ENCODE measurements at regions not wholly inside any gene's neighbourhood (a gene's known extent, or its start where the extent isn't known, plus 50 kb on each side); places are given as distances from the start of the nearest gene placed in this dataset.
A peak's percentile ranks its signal among the peaks of the same experiment; 100 is the strongest.

DNA sequence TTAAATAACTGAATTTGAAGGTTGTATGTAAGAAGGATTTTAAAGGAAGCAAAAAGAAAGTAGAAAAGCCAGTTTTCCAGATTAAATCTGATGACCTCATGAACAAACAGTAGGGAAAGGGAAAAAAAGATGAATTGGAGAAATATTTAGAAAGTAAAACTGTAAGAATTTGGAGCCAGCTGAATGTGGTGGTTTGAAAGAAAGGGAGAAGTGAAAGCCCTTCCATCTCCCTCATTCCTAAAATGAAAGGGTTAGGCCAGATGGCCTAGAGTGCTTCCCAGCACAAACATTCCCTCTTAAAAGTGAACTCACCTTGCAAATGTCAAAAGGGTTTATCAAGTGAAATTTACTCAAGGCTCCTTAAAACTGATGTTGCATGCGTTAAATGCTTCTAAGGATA is 139.3 kb upstream of the COL21A1 start:
- no peak overlapping the region for H2BK5ac ChIP-seq (ENCODE audit: low read depth, low read length, poor library complexity)
- no peaks in the 10 kb centered on the region for H3K27me3 ChIP-seq (ENCODE audit: insufficient read depth, low read length)
- no peaks in the 10 kb centered on the region for H3K9me3 ChIP-seq (ENCODE audit: insufficient read depth, low read depth, low read length)
- H2BK12ac ChIP-seq (ENCODE audit: low read length), result no peak overlapping the region
- DNase-seq, result peak; percentile 58 to 89
- no peak overlapping the region for H4K12ac ChIP-seq (ENCODE audit: low read depth, low read length)
- WGBS (ENCODE audit: extremely low coverage, insufficient coverage, insufficient read length), result no CpG with 5 or more reads among the region's 1 CpG
- H3K4ac ChIP-seq (ENCODE audit: low read depth, low read length), result no peak overlapping the region
- H3K9ac ChIP-seq (ENCODE audit: low read length), result no peak overlapping the region
- H3K4me2 ChIP-seq (ENCODE audit: low read length), result no peak overlapping the region
- H2AFZ ChIP-seq (ENCODE audit: insufficient read depth, low read length, poor library complexity), result no peak overlapping the region
- H3K79me1 ChIP-seq (ENCODE audit: low read length), result peaks cover 13% of the 10 kb centered on the region
- peaks cover 12 to 13% of the 10 kb centered on the region in 2 experiments for H3K4me1 ChIP-seq (ENCODE audit: control insufficient read depth in 1 of 2, insufficient read depth in 2 of 2, low read length in 2 of 2)
- no peak overlapping the region for H3K18ac ChIP-seq (ENCODE audit: low read length)
- H3K27ac ChIP-seq (ENCODE audit: low read depth, low read length), result peak overlapping the region; percentile 52
- H2AK5ac ChIP-seq (ENCODE audit: low read length), result no peak overlapping the region
- no peaks in the 10 kb centered on the region for H3K36me3 ChIP-seq (ENCODE audit: control insufficient read depth in 1 of 2, insufficient read depth in 2 of 2, low read length in 2 of 2)
- H3K79me2 ChIP-seq (ENCODE audit: control insufficient read depth, insufficient read depth, low read length, poor library complexity), result peaks cover 2% of the 10 kb centered on the region
- H4K8ac ChIP-seq (ENCODE audit: low read depth, low read length), result no peak overlapping the region
- no peak overlapping the region for H3K4me3 ChIP-seq (ENCODE audit: low read depth, low read length)
- H2BK120ac ChIP-seq (ENCODE audit: insufficient read depth, low read length, poor library complexity), result no peak overlapping the region
- no peak overlapping the region for H3K14ac ChIP-seq (ENCODE audit: low read length)
- no peak overlapping the region for H4K91ac ChIP-seq (ENCODE audit: low read depth, low read length)
- no peak overlapping the region for H3K23ac ChIP-seq (ENCODE audit: low read length)

DNA sequence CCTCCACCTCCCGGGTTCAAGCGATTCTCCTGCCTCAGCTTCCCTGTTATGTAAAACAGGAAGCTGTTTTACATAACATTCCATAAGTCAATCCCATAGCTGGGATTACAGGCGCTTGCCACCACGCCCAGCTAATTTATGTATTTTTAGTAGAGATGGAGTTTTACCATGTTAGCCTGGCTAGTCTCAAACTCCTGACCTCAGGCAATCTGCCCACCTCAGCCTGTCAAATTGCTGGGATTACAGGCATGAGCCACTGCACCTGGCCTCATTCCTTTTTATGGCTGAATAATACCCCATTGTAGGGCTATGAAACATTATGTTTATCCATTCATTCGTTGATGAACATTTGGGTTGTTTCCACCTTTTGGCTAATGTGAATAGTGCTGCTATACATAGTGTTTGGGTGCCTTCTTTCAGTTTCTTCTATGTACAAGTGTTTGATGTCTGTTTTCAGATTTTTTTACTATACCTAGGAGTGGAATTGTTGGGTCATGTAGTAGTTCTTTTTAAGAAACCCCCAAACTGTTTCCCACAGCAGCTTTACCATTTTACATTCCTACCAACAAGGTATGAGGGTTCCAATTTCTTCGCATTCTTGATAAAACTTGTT is 138.7 kb upstream of the COL21A1 start:
- Histone ChIP-seq H4K8ac (ENCODE audit: low read depth, low read length) (no peak overlapping the region), H2AK5ac (ENCODE audit: low read length) (no peak overlapping the region), H3K14ac (ENCODE audit: low read length) (no peak overlapping the region), H2BK5ac (ENCODE audit: low read depth, low read length, poor library complexity) (peak overlapping the region; percentile 46), H2AFZ (ENCODE audit: insufficient read depth, low read length, poor library complexity) (no peak overlapping the region), H3K79me2 (ENCODE audit: control insufficient read depth, insufficient read depth, low read length, poor library complexity) (peaks cover 2% of the 10 kb centered on the region), H3K4me1 (ENCODE audit: control insufficient read depth in 1 of 2, insufficient read depth in 2 of 2, low read length in 2 of 2) (peaks cover 12 to 15% of the 10 kb centered on the region in 2 experiments), H3K36me3 (ENCODE audit: control insufficient read depth in 1 of 2, insufficient read depth in 2 of 2, low read length in 2 of 2) (no peaks in the 10 kb centered on the region), H3K23ac (ENCODE audit: low read length) (no peak overlapping the region), H3K4me3 (ENCODE audit: low read depth, low read length) (no peak overlapping the region), H3K9me3 (ENCODE audit: insufficient read depth, low read depth, low read length) (no peaks in the 10 kb centered on the region), H3K18ac (ENCODE audit: low read length) (no peak overlapping the region), H2BK120ac (ENCODE audit: insufficient read depth, low read length, poor library complexity) (peak overlapping the region; percentile 53), H3K27ac (ENCODE audit: low read depth, low read length) (peak overlapping the region; percentile 35), H4K91ac (ENCODE audit: low read depth, low read length) (peak overlapping the region; percentile 43), H3K4me2 (ENCODE audit: low read length) (no peak overlapping the region), H3K79me1 (ENCODE audit: low read length) (peaks cover 13% of the 10 kb centered on the region), H3K27me3 (ENCODE audit: insufficient read depth, low read length) (no peaks in the 10 kb centered on the region), H4K12ac (ENCODE audit: low read depth, low read length) (no peak overlapping the region), H3K9ac (ENCODE audit: low read length) (no peak overlapping the region), H2BK12ac (ENCODE audit: low read length) (peak overlapping the region; percentile 61), H3K4ac (ENCODE audit: low read depth, low read length) (no peak overlapping the region)
- peak; percentile 62 to 74 for DNase-seq
- WGBS (ENCODE audit: extremely low coverage, insufficient coverage, insufficient read length), result no CpG with 5 or more reads among the region's 6 CpGs

DNA sequence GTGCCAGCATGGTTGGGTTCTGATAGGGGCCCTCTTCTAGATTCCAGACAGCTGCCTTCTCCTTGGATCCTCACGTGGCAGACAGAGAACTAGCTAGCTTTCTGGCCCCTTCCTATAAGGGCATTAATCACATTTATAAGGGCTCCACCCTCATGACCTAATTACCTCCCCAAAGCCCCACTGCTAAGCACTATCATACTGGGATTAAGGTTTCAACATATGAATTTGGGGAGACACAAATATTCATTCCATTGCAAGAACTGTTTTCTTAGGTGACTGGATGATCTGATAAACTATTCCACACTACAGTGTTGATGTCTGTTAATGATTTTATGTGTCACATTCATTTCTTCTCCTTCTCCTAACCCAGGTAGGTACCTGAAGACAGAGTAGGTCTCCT is 135.8 kb upstream of the COL21A1 start:
- Histone ChIP-seq H2BK120ac (ENCODE audit: insufficient read depth, low read length, poor library complexity) (peak overlapping the region; percentile 59), H2BK5ac (ENCODE audit: low read depth, low read length, poor library complexity) (no peak overlapping the region), H4K91ac (ENCODE audit: low read depth, low read length) (no peak overlapping the region), H3K9me3 (ENCODE audit: insufficient read depth, low read depth, low read length) (no peaks in the 10 kb centered on the region), H3K4me1 (ENCODE audit: control insufficient read depth in 1 of 2, insufficient read depth in 2 of 2, low read length in 2 of 2) (peaks cover 21 to 23% of the 10 kb centered on the region in 2 experiments), H3K79me1 (ENCODE audit: low read length) (peaks cover 21% of the 10 kb centered on the region), H3K23ac (ENCODE audit: low read length) (no peak overlapping the region), H4K12ac (ENCODE audit: low read depth, low read length) (no peak overlapping the region), H2AFZ (ENCODE audit: insufficient read depth, low read length, poor library complexity) (no peak overlapping the region), H3K36me3 (ENCODE audit: control insufficient read depth in 1 of 2, insufficient read depth in 2 of 2, low read length in 2 of 2) (no peaks in the 10 kb centered on the region), H3K4me2 (ENCODE audit: low read length) (no peak overlapping the region), H3K4ac (ENCODE audit: low read depth, low read length) (no peak overlapping the region), H3K27me3 (ENCODE audit: insufficient read depth, low read length) (no peaks in the 10 kb centered on the region), H2AK5ac (ENCODE audit: low read length) (no peak overlapping the region), H2BK12ac (ENCODE audit: low read length) (no peak overlapping the region), H3K18ac (ENCODE audit: low read length) (no peak overlapping the region), H3K79me2 (ENCODE audit: control insufficient read depth, insufficient read depth, low read length, poor library complexity) (peaks cover 7% of the 10 kb centered on the region), H4K8ac (ENCODE audit: low read depth, low read length) (no peak overlapping the region), H3K9ac (ENCODE audit: low read length) (no peak overlapping the region), H3K4me3 (ENCODE audit: low read depth, low read length) (no peak overlapping the region), H3K27ac (ENCODE audit: low read depth, low read length) (no peak overlapping the region), H3K14ac (ENCODE audit: low read length) (no peak overlapping the region)
- WGBS (ENCODE audit: extremely low coverage, insufficient coverage, insufficient read length), result no CpG with 5 or more reads among the region's 1 CpG
- peak in 1 of 2 donors; percentile 53 for DNase-seq

DNA sequence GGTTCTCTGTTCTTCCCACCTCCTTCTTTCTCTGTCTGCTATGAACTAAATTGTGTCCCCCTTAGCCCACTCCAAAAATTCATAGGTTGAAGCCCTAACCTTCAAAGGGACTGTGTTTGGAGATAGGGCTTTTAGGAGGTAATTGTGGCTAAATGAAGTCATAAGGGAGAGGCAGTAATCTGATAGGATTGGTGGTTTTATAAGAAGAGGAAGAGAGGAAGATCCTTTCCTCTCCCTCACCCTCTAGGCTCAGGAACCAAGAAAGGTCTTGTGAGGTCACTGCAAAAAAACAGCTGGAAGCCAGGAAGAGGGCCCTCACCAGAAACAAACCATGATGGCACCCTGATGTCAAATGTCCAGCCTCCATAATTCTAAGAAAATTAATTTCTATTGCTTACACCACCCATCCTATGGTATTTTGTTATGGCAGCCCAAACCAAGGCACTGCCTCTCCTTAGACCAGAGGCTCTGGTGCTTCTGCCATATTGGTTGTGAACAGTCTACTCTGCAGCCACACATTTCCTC is 135.1 kb upstream of the COL21A1 start:
- H3K79me2 ChIP-seq (ENCODE audit: control insufficient read depth, insufficient read depth, low read length, poor library complexity), result peaks cover 8% of the 10 kb centered on the region
- no peak overlapping the region for H2BK120ac ChIP-seq (ENCODE audit: insufficient read depth, low read length, poor library complexity)
- no peak overlapping the region for H3K4me3 ChIP-seq (ENCODE audit: low read depth, low read length)
- H3K18ac ChIP-seq (ENCODE audit: low read length), result no peak overlapping the region
- peaks cover 26% of the 10 kb centered on the region for H3K79me1 ChIP-seq (ENCODE audit: low read length)
- no peak overlapping the region for H2BK5ac ChIP-seq (ENCODE audit: low read depth, low read length, poor library complexity)
- no peaks in the 10 kb centered on the region for H3K27me3 ChIP-seq (ENCODE audit: insufficient read depth, low read length)
- peaks cover 24 to 25% of the 10 kb centered on the region in 2 experiments for H3K4me1 ChIP-seq (ENCODE audit: control insufficient read depth in 1 of 2, insufficient read depth in 2 of 2, low read length in 2 of 2)
- no peak overlapping the region for H3K27ac ChIP-seq (ENCODE audit: low read depth, low read length)
- no peak overlapping the region for H2BK12ac ChIP-seq (ENCODE audit: low read length)
- no peak overlapping the region for H3K23ac ChIP-seq (ENCODE audit: low read length)
- no peak overlapping the region for H2AK5ac ChIP-seq (ENCODE audit: low read length)
- no peaks in the 10 kb centered on the region for H3K36me3 ChIP-seq (ENCODE audit: control insufficient read depth in 1 of 2, insufficient read depth in 2 of 2, low read length in 2 of 2)
- H4K8ac ChIP-seq (ENCODE audit: low read depth, low read length), result no peak overlapping the region
- H3K14ac ChIP-seq (ENCODE audit: low read length), result no peak overlapping the region
- H4K12ac ChIP-seq (ENCODE audit: low read depth, low read length), result no peak overlapping the region
- peak; percentile 51 to 77 for DNase-seq
- no peak overlapping the region for H3K4ac ChIP-seq (ENCODE audit: low read depth, low read length)
- H2AFZ ChIP-seq (ENCODE audit: insufficient read depth, low read length, poor library complexity), result no peak overlapping the region
- H3K4me2 ChIP-seq (ENCODE audit: low read length), result no peak overlapping the region
- H4K91ac ChIP-seq (ENCODE audit: low read depth, low read length), result no peak overlapping the region
- no peaks in the 10 kb centered on the region for H3K9me3 ChIP-seq (ENCODE audit: insufficient read depth, low read depth, low read length)
- H3K9ac ChIP-seq (ENCODE audit: low read length), result no peak overlapping the region
